ENCODE measurements at regions not wholly inside any gene's neighbourhood (a gene's known extent, or its start where the extent isn't known, plus 50 kb on each side); places are given as distances from the start of the nearest gene placed in this dataset.
A peak's percentile ranks its signal among the peaks of the same experiment; 100 is the strongest.

DNA sequence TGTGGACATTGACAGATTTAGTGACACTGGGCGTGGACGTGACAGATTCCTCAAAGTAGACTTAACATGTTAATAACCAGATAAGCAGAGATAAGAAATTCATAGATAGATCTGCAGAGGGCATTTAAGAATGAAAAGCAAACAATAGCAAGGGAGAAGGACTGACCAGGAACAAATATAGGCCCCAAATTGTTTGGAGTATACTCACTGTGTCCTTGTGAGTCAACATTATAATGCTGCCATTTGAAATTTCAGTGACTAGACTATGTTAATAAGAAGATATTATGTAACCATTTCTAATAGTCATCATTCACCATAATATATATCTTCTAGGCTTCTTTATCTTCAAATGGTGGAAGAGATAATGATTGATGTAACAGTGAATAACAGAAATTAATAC is 78.1 kb upstream of the SLC38A11 start:
- no peak for TF ChIP-seq POLR2A (IDR thresholded peaks at IDR 0.05)
- TF ChIP-seq, protein P1, sequence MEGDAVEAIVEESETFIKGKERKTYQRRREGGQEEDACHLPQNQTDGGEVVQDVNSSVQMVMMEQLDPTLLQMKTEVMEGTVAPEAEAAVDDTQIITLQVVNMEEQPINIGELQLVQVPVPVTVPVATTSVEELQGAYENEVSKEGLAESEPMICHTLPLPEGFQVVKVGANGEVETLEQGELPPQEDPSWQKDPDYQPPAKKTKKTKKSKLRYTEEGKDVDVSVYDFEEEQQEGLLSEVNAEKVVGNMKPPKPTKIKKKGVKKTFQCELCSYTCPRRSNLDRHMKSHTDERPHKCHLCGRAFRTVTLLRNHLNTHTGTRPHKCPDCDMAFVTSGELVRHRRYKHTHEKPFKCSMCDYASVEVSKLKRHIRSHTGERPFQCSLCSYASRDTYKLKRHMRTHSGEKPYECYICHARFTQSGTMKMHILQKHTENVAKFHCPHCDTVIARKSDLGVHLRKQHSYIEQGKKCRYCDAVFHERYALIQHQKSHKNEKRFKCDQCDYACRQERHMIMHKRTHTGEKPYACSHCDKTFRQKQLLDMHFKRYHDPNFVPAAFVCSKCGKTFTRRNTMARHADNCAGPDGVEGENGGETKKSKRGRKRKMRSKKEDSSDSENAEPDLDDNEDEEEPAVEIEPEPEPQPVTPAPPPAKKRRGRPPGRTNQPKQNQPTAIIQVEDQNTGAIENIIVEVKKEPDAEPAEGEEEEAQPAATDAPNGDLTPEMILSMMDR (IDR thresholded peaks at IDR 0.05) = no peak
- Histone ChIP-seq H3K4me3 (no peak overlapping the region), H3K27me3 (no peaks in the 10 kb centered on the region), H3K27ac (no peak overlapping the region), H3K4me1 (no peaks in the 10 kb centered on the region), H3K36me3 (ENCODE audit: low read depth, missing control alignments) (no peaks in the 10 kb centered on the region), H3K9me3 (no peaks in the 10 kb centered on the region)
- 69 to 82% methylated on average over 2 of the region's 2 CpGs for WGBS, 2 donors
- DNase-seq = no peak
- intact Hi-C loops (cut with DNase I; ENCODE audit: low total_unique reads) = no loop called here

DNA sequence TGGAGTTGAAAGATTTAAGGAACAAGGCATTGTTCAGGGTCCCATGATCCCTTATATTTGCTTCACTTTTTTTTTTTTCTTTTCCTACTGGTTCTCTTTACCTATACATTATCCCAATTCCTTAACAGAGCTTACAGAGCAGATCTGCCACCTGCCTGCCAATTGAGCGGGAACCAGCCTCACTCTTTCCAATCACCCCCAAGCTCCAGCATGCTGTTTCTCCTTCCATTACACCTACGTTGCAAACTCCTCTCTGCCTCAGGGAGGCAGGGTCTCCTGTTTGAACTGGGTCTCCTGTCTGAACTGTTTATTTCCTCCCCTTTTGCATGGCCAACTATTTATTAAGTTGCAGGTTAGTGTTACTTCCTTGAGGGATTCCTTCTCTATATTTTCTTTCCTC is 77.2 kb upstream of the SLC38A11 start:
- intact Hi-C loops (cut with DNase I; ENCODE audit: low total_unique reads) = no loop called here
- H3K9me3 ChIP-seq = no peaks in the 10 kb centered on the region
- H3K27me3 ChIP-seq = no peaks in the 10 kb centered on the region
- H3K4me3 ChIP-seq = no peak overlapping the region
- H3K36me3 ChIP-seq (ENCODE audit: low read depth, missing control alignments) = no peaks in the 10 kb centered on the region
- TF ChIP-seq, protein P1 (IDR thresholded peaks at IDR 0.05) = no peak
- TF ChIP-seq POLR2A (IDR thresholded peaks at IDR 0.05) = no peak
- WGBS, 2 donors = 79 to 88% methylated on average over 2 of the region's 2 CpGs
- no peak overlapping the region for H3K27ac ChIP-seq
- no peaks in the 10 kb centered on the region for H3K4me1 ChIP-seq
- no peak for DNase-seq

DNA sequence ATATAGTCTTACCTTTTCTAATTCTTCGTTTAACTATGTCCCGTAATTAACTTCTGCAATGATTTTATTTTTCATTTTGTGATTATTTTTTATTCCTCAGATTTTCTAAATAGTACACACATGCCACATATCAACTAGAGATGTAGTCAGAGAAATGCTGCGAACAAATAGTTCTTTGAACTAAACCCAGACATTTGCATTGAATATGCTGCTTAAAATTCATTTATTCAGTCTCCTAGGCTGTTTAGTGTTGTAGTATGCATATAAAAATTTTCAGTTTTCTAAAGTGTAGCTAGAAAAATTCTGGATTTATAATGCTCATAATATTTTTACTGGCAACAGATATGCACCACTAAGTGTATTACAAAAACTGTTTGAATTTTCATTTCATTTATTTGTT is 68.9 kb upstream of the SLC38A11 start:
- WGBS, 2 donors = 95 to 97% methylated on average over 3 of the region's 3 CpGs
- H3K27ac ChIP-seq = no peak overlapping the region
- no peak overlapping the region for H3K4me3 ChIP-seq
- intact Hi-C loops (cut with DNase I; ENCODE audit: low total_unique reads) = no loop called here
- H3K36me3 ChIP-seq (ENCODE audit: low read depth, missing control alignments) = no peaks in the 10 kb centered on the region
- H3K27me3 ChIP-seq = no peaks in the 10 kb centered on the region
- H3K4me1 ChIP-seq = no peaks in the 10 kb centered on the region
- H3K9me3 ChIP-seq = no peaks in the 10 kb centered on the region
- no peak for DNase-seq
- TF ChIP-seq, protein P1 (IDR thresholded peaks at IDR 0.05) = no peak
- no peak for TF ChIP-seq POLR2A (IDR thresholded peaks at IDR 0.05)

DNA sequence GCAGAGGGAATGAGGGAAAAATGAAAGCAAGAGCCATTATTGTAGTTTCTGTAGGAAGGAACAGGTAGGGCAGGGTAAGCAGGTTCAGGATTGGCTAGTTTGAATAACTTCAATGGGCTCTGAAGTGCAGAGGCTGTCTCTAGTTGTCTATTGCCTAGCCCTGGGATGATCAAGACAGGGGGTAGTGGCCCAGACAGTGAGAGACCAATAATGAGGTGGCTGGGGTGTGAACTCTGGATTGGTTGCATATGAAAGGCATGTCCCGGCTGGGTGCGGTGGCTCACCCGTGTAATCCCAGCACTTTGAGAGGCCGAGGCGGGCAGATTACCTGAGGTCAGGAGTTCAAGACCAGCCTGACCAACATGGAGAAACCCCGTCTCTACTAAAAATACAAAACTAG is 67.5 kb upstream of the SLC38A11 start:
- TF ChIP-seq, protein P1 (IDR thresholded peaks at IDR 0.05) = no peak
- TF ChIP-seq POLR2A (IDR thresholded peaks at IDR 0.05) = no peak
- WGBS, 2 donors = 90% methylated on average over 2 to 6 of the region's 6 CpGs
- no peaks in the 10 kb centered on the region for H3K27me3 ChIP-seq
- no peaks in the 10 kb centered on the region for H3K9me3 ChIP-seq
- no peak for DNase-seq
- no peaks in the 10 kb centered on the region for H3K4me1 ChIP-seq
- H3K27ac ChIP-seq = no peak overlapping the region
- intact Hi-C loops (cut with DNase I; ENCODE audit: low total_unique reads) = no loop called here
- H3K4me3 ChIP-seq = no peak overlapping the region
- no peaks in the 10 kb centered on the region for H3K36me3 ChIP-seq (ENCODE audit: low read depth, missing control alignments)

DNA sequence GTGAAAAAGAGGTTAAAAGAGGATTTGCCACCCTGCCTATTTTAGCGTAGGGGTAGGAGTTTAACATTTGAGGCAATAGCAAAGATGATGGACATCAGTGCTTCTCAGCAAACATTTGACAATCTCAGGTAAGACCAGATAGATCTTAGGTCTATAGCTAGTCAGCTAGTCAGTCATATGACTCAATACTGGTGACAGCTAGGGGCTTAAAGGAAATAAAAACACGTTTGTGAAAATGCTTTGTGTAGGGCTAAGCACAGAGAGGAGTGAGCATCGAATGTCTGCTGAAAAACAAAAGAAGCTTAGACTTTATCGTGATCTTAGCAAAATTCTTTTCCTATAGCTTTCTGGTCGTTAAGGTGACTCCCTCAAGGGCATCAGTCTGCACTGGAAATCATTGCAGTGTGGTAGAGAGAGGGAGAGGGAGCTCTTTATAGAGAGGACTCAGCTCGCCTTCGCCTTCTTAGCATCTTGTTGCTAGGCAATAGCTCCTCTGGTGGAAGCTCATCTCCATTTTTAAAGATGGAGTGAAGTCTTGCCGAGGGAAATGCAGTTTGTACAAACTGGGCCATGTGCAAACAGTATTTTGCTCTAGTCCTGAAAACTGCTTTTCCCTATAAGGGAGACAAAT is 62.8 kb upstream of the SLC38A11 start:
- H3K27me3 ChIP-seq = no peaks in the 10 kb centered on the region
- no peak overlapping the region for H3K27ac ChIP-seq
- intact Hi-C loops (cut with DNase I; ENCODE audit: low total_unique reads) = loop anchor here (10.0 kb wide), 2 partner anchors 187 to 277 kb away; partner anchors contain the start of gene SCN3A
- H3K9me3 ChIP-seq = no peaks in the 10 kb centered on the region
- DNase-seq = peak; percentile 23
- 43 to 64% methylated on average over 8 of the region's 8 CpGs for WGBS, 2 donors
- TF ChIP-seq, protein P1 (IDR thresholded peaks at IDR 0.05) = no peak
- TF ChIP-seq POLR2A (IDR thresholded peaks at IDR 0.05) = no peak
- H3K36me3 ChIP-seq (ENCODE audit: low read depth, missing control alignments) = no peaks in the 10 kb centered on the region
- H3K4me3 ChIP-seq = no peak overlapping the region
- H3K4me1 ChIP-seq = no peaks in the 10 kb centered on the region
